VCaP (cell line): ENCODE measurements at regions not wholly inside any gene's neighbourhood (a gene's known extent, or its start where the extent isn't known, plus 50 kb on each side); places are given as distances from the start of the nearest gene placed in this dataset.

Source experiments
- H3K27ac ChIP-seq: fragments of 450-650 bp; 2 replicates; pipeline ENCODE4 v1.5.1; 2017
- CTCF ChIP-seq: fragments of 450-650 bp; conservative IDR thresholded peaks from 2 replicates; pipeline ENCODE4 v1.5.1; 2017; ENCODE audit warnings: mild to moderate bottlenecking, moderate library complexity

GRCh38 chr2:236498369-236498768 lies 71.3 kb upstream of the ACKR3 start:
- TF ChIP-seq CTCF = no peak
- H3K27ac ChIP-seq = no peak overlapping the region

GRCh38 chr2:236499691-236500578 lies 69.7 kb upstream of the ACKR3 start:
- no peak for TF ChIP-seq CTCF

GRCh38 chr2:236501026-236501425 lies 68.6 kb upstream of the ACKR3 start:
- no peak overlapping the region for H3K27ac ChIP-seq
- TF ChIP-seq CTCF = no peak

More at GRCh38 chr2:236499691-236500578, 69.7 kb upstream of the ACKR3 start:
- no peak overlapping the region for H3K27ac ChIP-seq

DNA sequence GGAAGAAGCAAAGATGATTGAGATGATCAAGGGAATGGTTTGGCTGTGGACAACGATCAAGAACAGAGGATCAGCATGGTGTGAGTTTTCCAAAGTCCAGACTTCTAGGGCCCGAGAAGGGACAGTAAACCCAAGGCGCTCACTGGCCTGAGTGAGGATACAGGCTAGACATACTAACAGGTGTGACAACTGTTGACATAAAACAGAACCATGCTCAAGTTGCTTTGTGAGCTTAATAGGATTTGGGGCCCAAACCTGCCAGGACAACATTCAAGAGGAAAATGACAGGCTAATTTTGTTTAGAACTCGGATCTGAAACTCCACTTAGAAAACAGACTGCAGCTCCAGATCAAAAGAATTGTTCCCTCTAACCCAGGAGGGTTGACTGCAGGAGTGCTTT lies 68.1 kb upstream of the ACKR3 start:
- TF ChIP-seq CTCF = no peak
- H3K27ac ChIP-seq = no peak overlapping the region

DNA sequence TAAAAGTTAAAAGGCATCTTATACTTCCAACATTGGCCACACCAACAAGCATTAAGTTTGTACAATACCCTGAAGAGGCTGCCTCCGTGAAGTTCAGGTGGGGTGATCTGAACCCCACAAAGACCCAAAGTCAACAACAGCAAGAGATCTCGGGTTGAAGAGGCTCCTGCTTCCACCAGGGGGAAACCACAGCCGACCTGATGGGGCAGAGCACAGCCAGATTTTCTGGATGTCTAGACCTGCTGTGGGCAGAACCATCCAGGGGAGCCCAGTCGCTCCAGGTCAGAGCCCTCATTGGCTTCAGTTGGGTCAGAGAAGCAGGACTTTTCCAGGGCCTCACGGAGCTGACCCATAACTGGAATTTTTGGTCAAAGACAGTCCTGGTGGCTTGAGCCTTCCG lies 66.5 kb upstream of the ACKR3 start:
- no peak for TF ChIP-seq CTCF
- H3K27ac ChIP-seq = no peak overlapping the region

DNA sequence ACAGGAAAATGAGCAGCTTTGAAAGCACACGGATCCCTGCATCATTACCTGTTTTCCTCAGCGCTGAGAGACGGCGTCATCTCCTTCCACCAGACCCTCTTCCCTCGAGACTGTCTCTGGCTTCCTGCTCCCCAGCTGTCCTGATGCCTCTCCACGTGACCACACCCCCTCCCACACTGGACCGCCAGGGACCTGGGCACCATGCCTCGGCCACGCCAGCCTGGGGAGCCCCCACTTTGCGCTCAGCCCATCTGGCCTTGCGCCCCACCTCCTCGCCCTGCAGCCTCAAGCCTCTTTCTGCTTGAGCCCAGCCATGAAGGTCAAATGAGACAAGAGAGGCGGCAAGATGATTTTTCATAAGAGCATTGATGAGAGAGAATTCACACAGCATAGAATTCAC lies 66.0 kb upstream of the ACKR3 start:
- TF ChIP-seq CTCF = no peak
- H3K27ac ChIP-seq = no peak overlapping the region

DNA sequence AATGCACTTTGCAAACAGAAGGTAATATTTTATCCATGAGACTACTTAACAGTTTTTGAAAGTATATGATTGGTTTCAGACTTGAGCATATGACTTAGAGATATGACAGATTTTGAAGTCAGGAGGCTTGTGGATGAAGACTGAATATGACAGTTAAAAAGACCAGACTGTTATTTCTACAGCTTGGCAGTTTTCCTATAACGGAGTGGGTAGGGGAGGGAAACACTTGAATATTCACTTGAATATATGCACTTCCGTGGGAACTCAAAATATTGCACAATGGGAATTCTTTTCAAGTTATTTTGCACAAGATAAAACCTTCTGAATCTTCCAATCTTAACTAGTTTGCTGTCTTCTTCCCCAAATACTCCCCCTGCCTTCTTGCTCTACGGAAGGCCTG lies 64.6 kb upstream of the ACKR3 start:
- no peak for TF ChIP-seq CTCF
- no peak overlapping the region for H3K27ac ChIP-seq
